Colonic mucosa (tissue), 4 donors: ENCODE measurements at regions not wholly inside any gene's neighbourhood (a gene's known extent, or its start where the extent isn't known, plus 50 kb on each side); places are given as distances from the start of the nearest gene placed in this dataset.

ENCODE experiments used
- DNase-seq: peaks from one replicate; pipeline ENCODE4 v3.0.0-alpha.2; 2020
- H3K27ac ChIP-seq: fragments of 200-600 bp; one replicate; pipeline ENCODE4 v1.8.0; 2021
- H3K27me3 ChIP-seq: fragments of 200-600 bp; one replicate; pipeline ENCODE4 v1.8.0; 2021
- H3K36me3 ChIP-seq: fragments of 200-600 bp; one replicate; pipeline ENCODE4 v1.8.0; 2021
- H3K4me1 ChIP-seq: fragments of 200-600 bp; one replicate; pipeline ENCODE4 v1.8.0; 2021; ENCODE audit warnings: mild to moderate bottlenecking
- H3K4me3 ChIP-seq: fragments of 200-600 bp; one replicate; pipeline ENCODE4 v1.8.0; 2021
- H3K9ac ChIP-seq, 2 donors: one replicate each; pipeline ENCODE4 v1.7.0; 2013; ENCODE audit warnings: control low read depth in 2 of 2, low read depth in 2 of 2, low read length in 2 of 2
- H3K9me3 ChIP-seq: fragments of 200-600 bp; one replicate; pipeline ENCODE4 v1.8.0; 2021
- CTCF ChIP-seq: fragments of 200-600 bp; IDR thresholded peaks from one replicate; pipeline ENCODE4 v1.8.0; 2022; ENCODE audit warnings: antibody characterized with exemption, mild to moderate bottlenecking
- intact Hi-C: fragments of 100-400 bp; cut with DNase I; formaldehyde crosslinking; loops from one replicate; pipeline ENCODE4 v1.14.1; 2022
- donor health status: healthy.
- donor health status: DM: no; HTN: no; CAD: no.
- donor health status: DM: no; HTN: no; CAD: no.

- no peak overlapping the region for H3K27ac ChIP-seq
- no peaks in the 10 kb centered on the region for H3K4me1 ChIP-seq
These were observed 449.1 kb downstream of the TNS1 start for GRCh38 chr2:217553679-217554078.

DNA sequence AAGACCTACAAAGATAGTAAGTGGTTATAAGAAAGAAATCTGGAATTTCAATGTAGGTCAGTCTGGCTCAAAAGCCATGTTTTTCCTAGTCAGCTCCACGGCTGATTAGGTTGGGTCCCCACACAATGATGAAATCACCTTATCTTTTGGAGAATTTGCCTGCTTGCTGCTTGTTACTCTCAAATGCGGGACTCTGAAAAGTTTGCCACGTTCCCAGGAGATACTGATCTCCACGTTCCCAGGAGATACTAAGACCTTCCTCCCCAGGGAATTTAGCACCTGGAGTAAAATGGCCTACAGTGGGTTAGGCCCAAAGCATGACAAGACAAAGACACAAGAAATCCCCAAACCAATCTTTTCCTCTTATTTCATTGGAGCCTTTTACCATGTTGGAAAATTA, 449.6 kb downstream of the TNS1 start:
- H3K4me1 ChIP-seq, result no peaks in the 10 kb centered on the region
- intact Hi-C loops, result no loop called here
- H3K27ac ChIP-seq, result no peak overlapping the region

More at GRCh38 chr2:217553679-217554078, 449.1 kb downstream of the TNS1 start:
- no peaks in the 10 kb centered on the region for H3K9me3 ChIP-seq
- no peak overlapping the region for H3K9ac ChIP-seq
- H3K36me3 ChIP-seq, result no peaks in the 10 kb centered on the region
- H3K4me3 ChIP-seq, result no peak overlapping the region
- no peak for TF ChIP-seq CTCF
- no peak for DNase-seq
- H3K27me3 ChIP-seq, result no peaks in the 10 kb centered on the region
- intact Hi-C loops, result no loop called here

DNA sequence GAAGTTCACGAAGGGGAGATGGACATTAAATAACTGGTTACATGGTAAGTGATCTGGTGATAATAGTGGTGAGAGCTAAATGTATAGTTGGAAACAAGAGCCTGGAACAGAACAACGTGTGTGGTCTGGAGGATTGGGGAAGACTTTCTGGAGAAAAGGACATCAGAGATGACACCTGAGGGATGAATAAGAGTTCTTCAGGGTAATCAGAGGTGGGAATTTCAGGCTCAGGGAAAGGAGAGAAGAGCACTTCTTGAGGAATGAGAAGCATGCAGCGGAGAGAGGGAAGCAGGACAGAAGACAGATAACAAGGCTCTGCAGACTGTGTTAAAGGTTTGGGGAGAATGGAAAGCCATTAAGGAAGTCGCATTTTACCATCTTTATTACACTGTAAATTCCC, 450.7 kb downstream of the TNS1 start:
- no peaks in the 10 kb centered on the region for H3K4me1 ChIP-seq
- intact Hi-C loops, result no loop called here
- H3K9me3 ChIP-seq, result no peaks in the 10 kb centered on the region
- DNase-seq, result no peak
- no peaks in the 10 kb centered on the region for H3K27me3 ChIP-seq
- H3K9ac ChIP-seq, result no peak overlapping the region
- no peak overlapping the region for H3K27ac ChIP-seq
- H3K36me3 ChIP-seq, result no peaks in the 10 kb centered on the region
- no peak overlapping the region for H3K4me3 ChIP-seq
- TF ChIP-seq CTCF, result no peak

More for the DNA sequence above, 449.6 kb downstream of the TNS1 start:
- Histone ChIP-seq H3K36me3 (no peaks in the 10 kb centered on the region), H3K9ac (no peak overlapping the region), H3K4me3 (no peak overlapping the region), H3K27me3 (no peaks in the 10 kb centered on the region), H3K9me3 (no peaks in the 10 kb centered on the region)
- DNase-seq, result no peak
- no peak for TF ChIP-seq CTCF

GRCh38 chr2:217551252-217551899, 451.4 kb downstream of the TNS1 start:
- no peak for TF ChIP-seq CTCF
- H3K27ac ChIP-seq, result no peak overlapping the region
- DNase-seq, result no peak

DNA sequence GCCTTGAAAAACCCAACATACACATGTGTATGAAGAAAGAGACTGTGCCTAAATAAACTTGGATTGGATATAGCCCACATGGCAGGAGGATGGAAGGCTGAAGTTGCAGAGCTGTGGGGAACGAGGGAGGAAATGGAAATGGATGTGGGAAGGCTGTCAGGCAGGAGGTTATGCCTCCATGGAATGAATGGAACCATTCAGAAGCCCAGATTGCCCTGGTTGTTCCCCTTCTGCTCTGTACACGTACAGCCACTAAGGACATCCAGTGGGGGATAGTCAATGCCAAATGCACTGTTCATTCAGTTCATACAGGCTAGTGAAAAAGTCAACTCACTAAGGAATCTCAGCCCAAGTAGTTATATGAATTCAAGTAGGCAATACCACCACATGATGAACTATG, 463.7 kb downstream of the TNS1 start:
- H3K4me1 ChIP-seq, result no peaks in the 10 kb centered on the region
- intact Hi-C loops, result no loop called here
- H3K9ac ChIP-seq, result no peak overlapping the region
- no peaks in the 10 kb centered on the region for H3K9me3 ChIP-seq
- no peak for TF ChIP-seq CTCF
- H3K27ac ChIP-seq, result no peak overlapping the region
- DNase-seq, result no peak
- H3K27me3 ChIP-seq, result no peaks in the 10 kb centered on the region
- no peak overlapping the region for H3K4me3 ChIP-seq
- no peaks in the 10 kb centered on the region for H3K36me3 ChIP-seq

More at GRCh38 chr2:217551252-217551899, 451.4 kb downstream of the TNS1 start:
- Histone ChIP-seq H3K27me3 (no peaks in the 10 kb centered on the region), H3K9ac (no peak overlapping the region), H3K4me1 (no peaks in the 10 kb centered on the region), H3K9me3 (no peaks in the 10 kb centered on the region), H3K4me3 (no peak overlapping the region), H3K36me3 (no peaks in the 10 kb centered on the region)
- intact Hi-C loops, result no loop called here
